ENCODE measurements at regions not wholly inside any gene's neighbourhood (a gene's known extent, or its start where the extent isn't known, plus 50 kb on each side); places are given as distances from the start of the nearest gene placed in this dataset.

DNA sequence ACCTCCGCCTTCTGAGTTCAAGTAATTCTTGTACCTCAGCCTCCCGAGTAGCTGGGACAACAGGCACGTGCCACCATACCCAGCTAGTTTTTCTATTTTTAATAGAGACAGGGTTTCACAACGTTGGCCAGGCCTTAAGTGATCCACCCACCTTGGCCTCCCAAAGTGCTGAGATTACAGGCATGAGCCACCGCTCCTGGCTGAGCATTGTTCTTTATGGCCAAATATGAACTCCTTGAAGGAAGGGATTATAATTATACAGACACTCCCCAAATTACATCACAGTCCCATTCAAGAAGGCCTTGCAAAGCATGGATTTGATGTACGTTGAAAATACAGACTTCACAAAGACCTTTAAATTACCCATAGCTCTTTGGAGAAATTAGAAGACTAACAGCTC lies 381.7 kb downstream of the TXNL1 start:
- no peak for FAIRE-seq
- Histone ChIP-seq H3K27ac (ENCODE audit: extremely low read depth, low read depth, low read length) (no peak overlapping the region), H3K27me3 (ENCODE audit: control insufficient read depth in 2 of 2, insufficient read depth in 2 of 2, low read length in 2 of 2) (no peaks in the 10 kb centered on the region), H3K9ac (ENCODE audit: insufficient read depth in 1 of 2, low read depth in 2 of 2, low read length in 2 of 2) (no peak overlapping the region), H3K4me1 (replicated peaks in 1 of 2; ENCODE audit: control insufficient read depth in 2 of 2, insufficient read depth in 2 of 2, low read length in 2 of 2) (no peaks in the 10 kb centered on the region), H3K4me2 (ENCODE audit: insufficient read depth, low read length) (no peak overlapping the region), H3K9me1 (ENCODE audit: control insufficient read depth, insufficient read depth, low read length) (no peaks in the 10 kb centered on the region), H3K36me3 (ENCODE audit: control insufficient read depth, insufficient read depth, low read length) (no peaks in the 10 kb centered on the region), H3K9me3 (replicated peaks; ENCODE audit: control insufficient read depth, insufficient read depth, low read depth, low read length) (no peaks in the 10 kb centered on the region), H2AFZ (ENCODE audit: low read depth, low read length) (no peak overlapping the region), H3K4me3 (no peak overlapping the region), H4K20me1 (replicated peaks; ENCODE audit: control insufficient read depth, insufficient read depth, low read length) (no peaks in the 10 kb centered on the region), H3K79me2 (ENCODE audit: control insufficient read depth, insufficient read depth, low read length) (no peaks in the 10 kb centered on the region)
- intact Hi-C loops (cut with micrococcal nuclease), result no loop called here
- ATAC-seq, result no peak
- ChIA-PET POLR2A (no interaction called here), CTCF (ENCODE audit: low intra/inter-chr PET ratio) (no interaction called here)
- 2% methylated on average over 6 of the region's 6 CpGs for WGBS (ENCODE audit: insufficient coverage, low coverage, missing lambda C conversion rate)
- no peak for DNase-seq (ENCODE audit: extremely low read depth in 1 of 4, low spot score in 3 of 4)
- no TSS peak for BruUV-seq (replicated peaks)
- in situ Hi-C loops (cut with MboI), result no loop called here
- TF ChIP-seq HCFC1 (IDR thresholded peaks at IDR 0.05; ENCODE audit: low read depth, low read length), result no peak
- TF ChIP-seq CREM (IDR thresholded peaks at IDR 0.05; ENCODE audit: low read depth), result no peak
- TF ChIP-seq, protein P1, sequence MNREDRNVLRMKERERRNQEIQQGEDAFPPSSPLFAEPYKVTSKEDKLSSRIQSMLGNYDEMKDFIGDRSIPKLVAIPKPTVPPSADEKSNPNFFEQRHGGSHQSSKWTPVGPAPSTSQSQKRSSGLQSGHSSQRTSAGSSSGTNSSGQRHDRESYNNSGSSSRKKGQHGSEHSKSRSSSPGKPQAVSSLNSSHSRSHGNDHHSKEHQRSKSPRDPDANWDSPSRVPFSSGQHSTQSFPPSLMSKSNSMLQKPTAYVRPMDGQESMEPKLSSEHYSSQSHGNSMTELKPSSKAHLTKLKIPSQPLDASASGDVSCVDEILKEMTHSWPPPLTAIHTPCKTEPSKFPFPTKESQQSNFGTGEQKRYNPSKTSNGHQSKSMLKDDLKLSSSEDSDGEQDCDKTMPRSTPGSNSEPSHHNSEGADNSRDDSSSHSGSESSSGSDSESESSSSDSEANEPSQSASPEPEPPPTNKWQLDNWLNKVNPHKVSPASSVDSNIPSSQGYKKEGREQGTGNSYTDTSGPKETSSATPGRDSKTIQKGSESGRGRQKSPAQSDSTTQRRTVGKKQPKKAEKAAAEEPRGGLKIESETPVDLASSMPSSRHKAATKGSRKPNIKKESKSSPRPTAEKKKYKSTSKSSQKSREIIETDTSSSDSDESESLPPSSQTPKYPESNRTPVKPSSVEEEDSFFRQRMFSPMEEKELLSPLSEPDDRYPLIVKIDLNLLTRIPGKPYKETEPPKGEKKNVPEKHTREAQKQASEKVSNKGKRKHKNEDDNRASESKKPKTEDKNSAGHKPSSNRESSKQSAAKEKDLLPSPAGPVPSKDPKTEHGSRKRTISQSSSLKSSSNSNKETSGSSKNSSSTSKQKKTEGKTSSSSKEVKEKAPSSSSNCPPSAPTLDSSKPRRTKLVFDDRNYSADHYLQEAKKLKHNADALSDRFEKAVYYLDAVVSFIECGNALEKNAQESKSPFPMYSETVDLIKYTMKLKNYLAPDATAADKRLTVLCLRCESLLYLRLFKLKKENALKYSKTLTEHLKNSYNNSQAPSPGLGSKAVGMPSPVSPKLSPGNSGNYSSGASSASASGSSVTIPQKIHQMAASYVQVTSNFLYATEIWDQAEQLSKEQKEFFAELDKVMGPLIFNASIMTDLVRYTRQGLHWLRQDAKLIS (CRISPR knock-in tag; IDR thresholded peaks at IDR 0.05), result no peak
- TF ChIP-seq, protein P2, sequence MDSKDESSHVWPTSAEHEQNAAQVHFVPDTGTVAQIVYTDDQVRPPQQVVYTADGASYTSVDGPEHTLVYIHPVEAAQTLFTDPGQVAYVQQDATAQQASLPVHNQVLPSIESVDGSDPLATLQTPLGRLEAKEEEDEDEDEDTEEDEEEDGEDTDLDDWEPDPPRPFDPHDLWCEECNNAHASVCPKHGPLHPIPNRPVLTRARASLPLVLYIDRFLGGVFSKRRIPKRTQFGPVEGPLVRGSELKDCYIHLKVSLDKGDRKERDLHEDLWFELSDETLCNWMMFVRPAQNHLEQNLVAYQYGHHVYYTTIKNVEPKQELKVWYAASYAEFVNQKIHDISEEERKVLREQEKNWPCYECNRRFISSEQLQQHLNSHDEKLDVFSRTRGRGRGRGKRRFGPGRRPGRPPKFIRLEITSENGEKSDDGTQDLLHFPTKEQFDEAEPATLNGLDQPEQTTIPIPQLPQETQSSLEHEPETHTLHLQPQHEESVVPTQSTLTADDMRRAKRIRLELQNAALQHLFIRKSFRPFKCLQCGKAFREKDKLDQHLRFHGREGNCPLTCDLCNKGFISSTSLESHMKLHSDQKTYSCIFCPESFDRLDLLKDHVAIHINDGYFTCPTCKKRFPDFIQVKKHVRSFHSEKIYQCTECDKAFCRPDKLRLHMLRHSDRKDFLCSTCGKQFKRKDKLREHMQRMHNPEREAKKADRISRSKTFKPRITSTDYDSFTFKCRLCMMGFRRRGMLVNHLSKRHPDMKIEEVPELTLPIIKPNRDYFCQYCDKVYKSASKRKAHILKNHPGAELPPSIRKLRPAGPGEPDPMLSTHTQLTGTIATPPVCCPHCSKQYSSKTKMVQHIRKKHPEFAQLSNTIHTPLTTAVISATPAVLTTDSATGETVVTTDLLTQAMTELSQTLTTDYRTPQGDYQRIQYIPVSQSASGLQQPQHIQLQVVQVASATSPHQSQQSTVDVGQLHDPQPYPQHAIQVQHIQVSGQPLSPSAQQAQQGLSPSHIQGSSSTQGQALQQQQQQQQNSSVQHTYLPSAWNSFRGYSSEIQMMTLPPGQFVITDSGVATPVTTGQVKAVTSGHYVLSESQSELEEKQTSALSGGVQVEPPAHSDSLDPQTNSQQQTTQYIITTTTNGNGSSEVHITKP (IDR thresholded peaks at IDR 0.05; ENCODE audit: partially characterized antibody), result no peak
- no peak for TF ChIP-seq RHOXF2B (CRISPR knock-in tag; conservative IDR thresholded peaks at IDR 0.05)
- TF ChIP-seq PHB (CRISPR knock-in tag; IDR thresholded peaks at IDR 0.05), result no peak
